ENCODE measurements at regions not wholly inside any gene's neighbourhood (a gene's known extent, or its start where the extent isn't known, plus 50 kb on each side); places are given as distances from the start of the nearest gene placed in this dataset.

- no peak for DNase-seq
Measured at GRCh38 chr11:10920875-10921274, 63.0 kb upstream of the ZBED5 start.

DNA sequence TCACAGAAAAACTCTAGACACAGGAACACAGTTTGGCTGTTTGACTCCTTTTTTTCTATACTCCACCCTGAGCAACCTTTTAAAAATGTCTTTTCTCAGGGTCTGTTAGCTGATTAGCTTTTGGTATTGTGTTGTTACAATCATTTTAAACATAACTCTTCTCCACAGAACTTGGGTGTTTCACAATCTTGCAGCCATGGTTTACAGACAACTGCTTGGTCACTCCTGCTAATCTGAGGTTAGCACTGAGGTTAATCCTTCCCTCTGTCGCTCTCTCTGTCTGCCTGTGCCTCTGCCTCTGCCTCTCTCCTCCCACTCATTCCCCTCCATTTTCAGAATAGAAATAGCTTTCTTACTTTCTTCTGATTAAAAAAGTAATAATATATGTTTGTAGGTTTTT, 62.4 kb upstream of the ZBED5 start:
- DNase-seq, result no peak

GRCh38 chr11:10918698-10919097, 60.8 kb upstream of the ZBED5 start:
- DNase-seq, result no peak

- no peak for DNase-seq
Measured at GRCh38 chr11:10918275-10918674, 60.4 kb upstream of the ZBED5 start.

GRCh38 chr11:10917802-10918201, 59.9 kb upstream of the ZBED5 start:
- DNase-seq, result no peak

GRCh38 chr11:10916665-10917064, 58.8 kb upstream of the ZBED5 start:
- DNase-seq, result no peak

GRCh38 chr11:10914050-10914449, 56.2 kb upstream of the ZBED5 start:
- DNase-seq, result no peak

DNA sequence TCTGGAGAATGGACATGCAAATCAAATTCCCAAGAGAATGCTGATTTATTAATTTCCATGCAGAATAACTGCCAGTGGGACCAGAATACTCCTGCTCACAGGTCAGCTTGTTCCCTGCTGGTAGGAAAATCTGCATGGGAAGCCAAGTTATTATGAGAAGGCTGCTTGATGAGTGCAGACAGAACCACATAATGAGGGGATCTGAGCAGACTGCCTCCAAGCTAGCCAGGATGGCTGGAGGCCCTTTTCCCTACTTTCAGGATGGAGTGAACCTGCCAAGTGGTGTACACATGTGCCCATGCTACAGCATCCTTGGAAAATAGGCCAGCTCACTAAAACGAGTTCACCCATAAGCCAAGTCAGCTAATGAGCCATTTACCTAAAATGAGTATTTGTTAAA, 55.2 kb upstream of the ZBED5 start:
- DNase-seq, result no peak

DNA sequence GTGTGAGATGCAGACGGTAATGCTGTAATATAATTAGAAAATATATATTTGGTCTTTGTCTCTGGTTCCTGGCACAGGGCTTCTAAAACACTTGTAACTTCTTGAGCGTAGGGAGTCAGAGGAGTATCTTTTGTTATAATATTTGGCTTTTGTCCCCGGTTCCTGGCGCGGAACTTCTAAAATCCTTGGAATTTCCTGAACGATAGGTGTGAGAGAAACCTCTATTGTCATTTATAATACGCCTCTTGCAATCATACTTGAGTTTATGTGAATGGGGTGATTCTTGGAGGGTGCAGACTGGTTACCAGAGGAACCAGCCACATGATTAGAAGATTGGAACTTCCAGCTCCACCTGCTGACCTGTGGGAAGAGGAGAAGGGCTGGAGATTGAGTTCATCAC, 54.1 kb upstream of the ZBED5 start:
- no peak for DNase-seq

GRCh38 chr11:10909141-10909883, 51.5 kb upstream of the ZBED5 start:
- DNase-seq, result no peak

GRCh38 chr11:10908215-10908951, 50.5 kb upstream of the ZBED5 start:
- peak; percentile 55 for DNase-seq
